Esophagus squamous epithelium (tissue), 4 donors: ENCODE measurements at regions not wholly inside any gene's neighbourhood (a gene's known extent, or its start where the extent isn't known, plus 50 kb on each side); places are given as distances from the start of the nearest gene placed in this dataset.

Experiments used
- POLR2A ChIP-seq, 4 donors: fragments of 450-650 bp; IDR thresholded peaks; one replicate each; pipeline ENCODE4 v1.6.1; 2017; ENCODE audit warnings: antibody characterized with exemption in 4 of 4, mild to moderate bottlenecking in 4 of 4, moderate library complexity in 3 of 4
- TF ChIP-seq, protein P1 (sequence below), 6 experiments: fragments of 450-650 bp in 4 of 6; fragments of 200-600 bp in 2 of 6; sonication (generic) in 2 of 6; IDR thresholded peaks; one replicate each; pipeline ENCODE4 v1.5.1; 2016 to 2019; ENCODE audit warnings: antibody characterized with exemption in 6 of 6, mild to moderate bottlenecking in 4 of 6, moderate library complexity in 4 of 6

DNA sequence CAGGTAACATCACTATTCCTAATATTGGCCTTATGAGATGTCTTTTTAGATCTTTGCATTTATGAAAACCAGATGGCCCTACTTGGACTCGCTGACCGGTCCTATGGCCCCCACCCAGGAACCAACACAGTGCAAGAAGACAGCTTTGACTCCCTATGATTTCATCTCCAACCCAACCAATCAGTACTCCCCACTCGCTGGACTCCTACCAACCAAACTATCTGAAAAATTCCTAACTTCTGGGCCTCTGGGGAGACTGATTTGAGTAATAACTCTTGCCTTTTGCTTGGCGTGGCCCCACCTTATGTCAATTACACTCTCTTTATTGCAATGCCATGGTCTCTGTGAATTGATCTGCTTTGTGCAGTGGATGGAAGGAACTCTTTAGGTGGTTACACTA, 828.9 kb downstream of the CDH11 start:
- TF ChIP-seq, protein P1, sequence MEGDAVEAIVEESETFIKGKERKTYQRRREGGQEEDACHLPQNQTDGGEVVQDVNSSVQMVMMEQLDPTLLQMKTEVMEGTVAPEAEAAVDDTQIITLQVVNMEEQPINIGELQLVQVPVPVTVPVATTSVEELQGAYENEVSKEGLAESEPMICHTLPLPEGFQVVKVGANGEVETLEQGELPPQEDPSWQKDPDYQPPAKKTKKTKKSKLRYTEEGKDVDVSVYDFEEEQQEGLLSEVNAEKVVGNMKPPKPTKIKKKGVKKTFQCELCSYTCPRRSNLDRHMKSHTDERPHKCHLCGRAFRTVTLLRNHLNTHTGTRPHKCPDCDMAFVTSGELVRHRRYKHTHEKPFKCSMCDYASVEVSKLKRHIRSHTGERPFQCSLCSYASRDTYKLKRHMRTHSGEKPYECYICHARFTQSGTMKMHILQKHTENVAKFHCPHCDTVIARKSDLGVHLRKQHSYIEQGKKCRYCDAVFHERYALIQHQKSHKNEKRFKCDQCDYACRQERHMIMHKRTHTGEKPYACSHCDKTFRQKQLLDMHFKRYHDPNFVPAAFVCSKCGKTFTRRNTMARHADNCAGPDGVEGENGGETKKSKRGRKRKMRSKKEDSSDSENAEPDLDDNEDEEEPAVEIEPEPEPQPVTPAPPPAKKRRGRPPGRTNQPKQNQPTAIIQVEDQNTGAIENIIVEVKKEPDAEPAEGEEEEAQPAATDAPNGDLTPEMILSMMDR (IDR thresholded peaks at IDR 0.05): no peak
- no peak for TF ChIP-seq POLR2A (IDR thresholded peaks at IDR 0.05)
